ENCODE measurements at regions not wholly inside any gene's neighbourhood (a gene's known extent, or its start where the extent isn't known, plus 50 kb on each side); places are given as distances from the start of the nearest gene placed in this dataset.

DNA sequence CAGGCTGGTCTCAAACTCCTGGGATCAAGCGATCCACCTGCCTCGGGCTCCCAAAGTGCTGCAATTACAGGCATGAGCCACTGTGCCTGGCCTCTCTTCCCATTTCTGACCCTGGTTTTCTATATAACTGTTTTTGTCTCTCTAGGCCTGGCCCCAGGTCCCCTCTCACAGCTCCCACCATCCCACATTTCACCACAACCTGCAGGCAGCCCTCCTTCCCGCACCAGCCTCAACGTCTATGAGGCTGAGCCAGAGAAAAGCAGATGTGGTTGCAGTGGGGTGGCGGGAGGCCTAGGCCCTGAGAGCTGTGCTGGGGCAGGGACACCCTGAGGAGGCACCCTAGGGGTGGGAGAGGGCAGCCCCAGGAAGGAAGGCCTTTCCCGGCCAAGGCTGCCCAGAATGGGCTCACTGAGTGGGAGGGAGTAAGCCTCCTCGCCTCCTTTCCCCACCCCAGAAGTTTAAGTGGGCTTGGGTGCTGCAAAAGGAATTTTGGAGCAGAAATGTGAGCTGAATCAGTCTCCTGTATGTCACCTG lies 99.7 kb downstream of the LSM3 start:
- no peak for TF ChIP-seq JAZF1 (CRISPR knock-in tag; IDR thresholded peaks at IDR 0.05)
- 0 out of 2 replicates have a peak, but pooled peaks have one; percentile 16 for TF ChIP-seq MAX (CRISPR knock-in tag; IDR thresholded peaks at IDR 0.05)
- POLR2A ChIA-PET: interaction anchor here (1.0 kb wide), 1 partner anchor 124 kb away, joined by 6 read pairs; the partner anchor contains the start of gene SLC6A6

DNA sequence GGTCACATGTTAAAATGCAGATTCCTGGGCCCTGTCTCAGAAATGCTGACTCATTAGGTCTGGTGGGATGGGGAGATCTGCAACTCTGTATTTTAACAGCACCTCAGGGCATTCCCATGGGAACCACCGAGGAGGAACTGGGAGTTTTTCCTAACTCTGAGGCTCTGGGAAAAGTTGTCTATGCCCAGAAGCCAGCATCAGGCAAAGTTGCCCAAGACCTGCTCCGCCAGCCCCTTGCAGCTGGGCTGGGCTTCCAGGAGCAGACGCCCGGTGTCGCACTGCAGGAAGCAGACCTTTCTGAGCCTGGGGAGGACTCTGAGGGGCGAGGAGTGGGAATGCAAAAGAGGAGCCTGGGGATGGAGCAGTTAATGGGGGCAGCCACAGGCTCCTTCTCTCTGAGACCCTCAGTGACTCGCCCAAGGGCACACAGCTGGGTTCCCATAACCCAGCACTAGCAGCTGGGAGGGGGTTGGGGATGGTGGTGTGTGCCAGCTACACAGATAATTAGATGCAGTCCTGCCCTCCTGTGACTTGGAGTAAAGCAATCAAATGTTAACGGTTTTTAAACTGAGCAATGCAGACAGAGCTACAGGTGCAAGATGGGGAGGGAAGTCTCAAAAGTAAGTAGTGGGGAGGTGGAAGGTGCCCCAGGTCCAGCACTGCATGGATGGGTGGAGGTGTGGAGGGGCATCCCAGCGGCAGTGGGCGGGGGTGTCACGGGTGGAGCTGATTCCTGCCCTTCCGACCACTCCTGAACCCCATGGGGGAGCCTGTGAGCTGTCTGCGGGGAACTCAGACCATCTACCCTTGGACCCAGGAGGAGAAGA lies 100.4 kb downstream of the LSM3 start:
- CTCF ChIA-PET: interaction anchor here (0.5 to 4.9 kb wide), 28 partner anchors 10 to 1518 kb away, joined by 3 to 47 read pairs (median 4); partner anchors contain the start of genes HDAC11 and SLC6A6
- H3K27ac Mint-ChIP-seq: no peak overlapping the region; the same call in 1 of the 2 replicates
- no peak overlapping the region for H3K4me3 Mint-ChIP-seq
- no peaks in the 10 kb centered on the region for H3K36me3 Mint-ChIP-seq
- POLR2A ChIA-PET: interaction anchor here (1.0 kb wide), 1 partner anchor 123 kb away, joined by 6 read pairs; the partner anchor contains the start of gene SLC6A6
- peaks cover 63% of the 10 kb centered on the region for H3K4me1 Mint-ChIP-seq
- H3K27me3 Mint-ChIP-seq (ENCODE audit: low read depth): peaks cover 7% of the 10 kb centered on the region; the same call in 1 of the 2 replicates
- peak; percentile 44 for ATAC-seq
- peak; percentile 41 for DNase-seq (ENCODE audit: low spot score)
- H3K9me3 Mint-ChIP-seq: peaks cover 4% of the 10 kb centered on the region; the same call in 1 of the 2 replicates
- TF ChIP-seq, protein P1, sequence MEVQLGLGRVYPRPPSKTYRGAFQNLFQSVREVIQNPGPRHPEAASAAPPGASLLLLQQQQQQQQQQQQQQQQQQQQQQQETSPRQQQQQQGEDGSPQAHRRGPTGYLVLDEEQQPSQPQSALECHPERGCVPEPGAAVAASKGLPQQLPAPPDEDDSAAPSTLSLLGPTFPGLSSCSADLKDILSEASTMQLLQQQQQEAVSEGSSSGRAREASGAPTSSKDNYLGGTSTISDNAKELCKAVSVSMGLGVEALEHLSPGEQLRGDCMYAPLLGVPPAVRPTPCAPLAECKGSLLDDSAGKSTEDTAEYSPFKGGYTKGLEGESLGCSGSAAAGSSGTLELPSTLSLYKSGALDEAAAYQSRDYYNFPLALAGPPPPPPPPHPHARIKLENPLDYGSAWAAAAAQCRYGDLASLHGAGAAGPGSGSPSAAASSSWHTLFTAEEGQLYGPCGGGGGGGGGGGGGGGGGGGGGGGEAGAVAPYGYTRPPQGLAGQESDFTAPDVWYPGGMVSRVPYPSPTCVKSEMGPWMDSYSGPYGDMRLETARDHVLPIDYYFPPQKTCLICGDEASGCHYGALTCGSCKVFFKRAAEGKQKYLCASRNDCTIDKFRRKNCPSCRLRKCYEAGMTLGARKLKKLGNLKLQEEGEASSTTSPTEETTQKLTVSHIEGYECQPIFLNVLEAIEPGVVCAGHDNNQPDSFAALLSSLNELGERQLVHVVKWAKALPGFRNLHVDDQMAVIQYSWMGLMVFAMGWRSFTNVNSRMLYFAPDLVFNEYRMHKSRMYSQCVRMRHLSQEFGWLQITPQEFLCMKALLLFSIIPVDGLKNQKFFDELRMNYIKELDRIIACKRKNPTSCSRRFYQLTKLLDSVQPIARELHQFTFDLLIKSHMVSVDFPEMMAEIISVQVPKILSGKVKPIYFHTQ (CRISPR knock-in tag; IDR thresholded peaks at IDR 0.05): no peak
- TF ChIP-seq FOXP1 (CRISPR knock-in tag; IDR thresholded peaks at IDR 0.05; ENCODE audit: borderline replicate concordance) (no peak), SMAD3 (CRISPR knock-in tag; IDR thresholded peaks at IDR 0.05; ENCODE audit: borderline replicate concordance) (no peak), NFE2L1 (CRISPR knock-in tag; IDR thresholded peaks at IDR 0.05) (peak; percentile 95), TEAD4 (CRISPR knock-in tag; IDR thresholded peaks at IDR 0.05) (no peak), ZNF121 (CRISPR knock-in tag; IDR thresholded peaks at IDR 0.05) (no peak), MXD4 (CRISPR knock-in tag; IDR thresholded peaks at IDR 0.05; ENCODE audit: borderline replicate concordance) (no peak), GTF2I (CRISPR knock-in tag; conservative IDR thresholded peaks at IDR 0.05) (no peak), OVOL2 (CRISPR knock-in tag; IDR thresholded peaks at IDR 0.05; ENCODE audit: borderline replicate concordance) (no peak), IRF1 (CRISPR knock-in tag; IDR thresholded peaks at IDR 0.05) (no peak), NR2C2 (CRISPR knock-in tag; IDR thresholded peaks at IDR 0.05) (no peak), SOX15 (CRISPR knock-in tag; IDR thresholded peaks at IDR 0.05) (no peak), ETV6 (CRISPR knock-in tag; IDR thresholded peaks at IDR 0.05) (0 out of 2 replicates have a peak, but pooled peaks have one; percentile 18), TCF7 (CRISPR knock-in tag; IDR thresholded peaks at IDR 0.05; ENCODE audit: low read depth) (no peak)
- TF ChIP-seq, protein P2, sequence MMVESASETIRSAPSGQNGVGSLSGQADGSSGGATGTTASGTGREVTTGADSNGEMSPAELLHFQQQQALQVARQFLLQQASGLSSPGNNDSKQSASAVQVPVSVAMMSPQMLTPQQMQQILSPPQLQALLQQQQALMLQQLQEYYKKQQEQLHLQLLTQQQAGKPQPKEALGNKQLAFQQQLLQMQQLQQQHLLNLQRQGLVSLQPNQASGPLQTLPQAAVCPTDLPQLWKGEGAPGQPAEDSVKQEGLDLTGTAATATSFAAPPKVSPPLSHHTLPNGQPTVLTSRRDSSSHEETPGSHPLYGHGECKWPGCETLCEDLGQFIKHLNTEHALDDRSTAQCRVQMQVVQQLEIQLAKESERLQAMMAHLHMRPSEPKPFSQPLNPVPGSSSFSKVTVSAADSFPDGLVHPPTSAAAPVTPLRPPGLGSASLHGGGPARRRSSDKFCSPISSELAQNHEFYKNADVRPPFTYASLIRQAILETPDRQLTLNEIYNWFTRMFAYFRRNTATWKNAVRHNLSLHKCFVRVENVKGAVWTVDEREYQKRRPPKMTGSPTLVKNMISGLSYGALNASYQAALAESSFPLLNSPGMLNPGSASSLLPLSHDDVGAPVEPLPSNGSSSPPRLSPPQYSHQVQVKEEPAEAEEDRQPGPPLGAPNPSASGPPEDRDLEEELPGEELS (CRISPR knock-in tag; IDR thresholded peaks at IDR 0.05): no peak
- TF ChIP-seq, protein P3, sequence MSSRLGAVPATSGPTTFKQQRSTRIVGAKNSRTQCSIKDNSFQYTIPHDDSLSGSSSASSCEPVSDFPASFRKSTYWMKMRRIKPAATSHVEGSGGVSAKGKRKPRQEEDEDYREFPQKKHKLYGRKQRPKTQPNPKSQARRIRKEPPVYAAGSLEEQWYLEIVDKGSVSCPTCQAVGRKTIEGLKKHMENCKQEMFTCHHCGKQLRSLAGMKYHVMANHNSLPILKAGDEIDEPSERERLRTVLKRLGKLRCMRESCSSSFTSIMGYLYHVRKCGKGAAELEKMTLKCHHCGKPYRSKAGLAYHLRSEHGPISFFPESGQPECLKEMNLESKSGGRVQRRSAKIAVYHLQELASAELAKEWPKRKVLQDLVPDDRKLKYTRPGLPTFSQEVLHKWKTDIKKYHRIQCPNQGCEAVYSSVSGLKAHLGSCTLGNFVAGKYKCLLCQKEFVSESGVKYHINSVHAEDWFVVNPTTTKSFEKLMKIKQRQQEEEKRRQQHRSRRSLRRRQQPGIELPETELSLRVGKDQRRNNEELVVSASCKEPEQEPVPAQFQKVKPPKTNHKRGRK (CRISPR knock-in tag; IDR thresholded peaks at IDR 0.05; ENCODE audit: borderline replicate concordance): no peak
- TF ChIP-seq, protein P4, sequence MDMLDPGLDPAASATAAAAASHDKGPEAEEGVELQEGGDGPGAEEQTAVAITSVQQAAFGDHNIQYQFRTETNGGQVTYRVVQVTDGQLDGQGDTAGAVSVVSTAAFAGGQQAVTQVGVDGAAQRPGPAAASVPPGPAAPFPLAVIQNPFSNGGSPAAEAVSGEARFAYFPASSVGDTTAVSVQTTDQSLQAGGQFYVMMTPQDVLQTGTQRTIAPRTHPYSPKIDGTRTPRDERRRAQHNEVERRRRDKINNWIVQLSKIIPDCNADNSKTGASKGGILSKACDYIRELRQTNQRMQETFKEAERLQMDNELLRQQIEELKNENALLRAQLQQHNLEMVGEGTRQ (CRISPR knock-in tag; IDR thresholded peaks at IDR 0.05): peak; percentile 67
- TF ChIP-seq, protein P5, sequence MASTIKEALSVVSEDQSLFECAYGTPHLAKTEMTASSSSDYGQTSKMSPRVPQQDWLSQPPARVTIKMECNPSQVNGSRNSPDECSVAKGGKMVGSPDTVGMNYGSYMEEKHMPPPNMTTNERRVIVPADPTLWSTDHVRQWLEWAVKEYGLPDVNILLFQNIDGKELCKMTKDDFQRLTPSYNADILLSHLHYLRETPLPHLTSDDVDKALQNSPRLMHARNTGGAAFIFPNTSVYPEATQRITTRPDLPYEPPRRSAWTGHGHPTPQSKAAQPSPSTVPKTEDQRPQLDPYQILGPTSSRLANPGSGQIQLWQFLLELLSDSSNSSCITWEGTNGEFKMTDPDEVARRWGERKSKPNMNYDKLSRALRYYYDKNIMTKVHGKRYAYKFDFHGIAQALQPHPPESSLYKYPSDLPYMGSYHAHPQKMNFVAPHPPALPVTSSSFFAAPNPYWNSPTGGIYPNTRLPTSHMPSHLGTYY (CRISPR knock-in tag; IDR thresholded peaks at IDR 0.05): no peak
- TF ChIP-seq, protein P6, sequence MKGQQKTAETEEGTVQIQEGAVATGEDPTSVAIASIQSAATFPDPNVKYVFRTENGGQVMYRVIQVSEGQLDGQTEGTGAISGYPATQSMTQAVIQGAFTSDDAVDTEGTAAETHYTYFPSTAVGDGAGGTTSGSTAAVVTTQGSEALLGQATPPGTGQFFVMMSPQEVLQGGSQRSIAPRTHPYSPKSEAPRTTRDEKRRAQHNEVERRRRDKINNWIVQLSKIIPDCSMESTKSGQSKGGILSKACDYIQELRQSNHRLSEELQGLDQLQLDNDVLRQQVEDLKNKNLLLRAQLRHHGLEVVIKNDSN (CRISPR knock-in tag; IDR thresholded peaks at IDR 0.05): peak; percentile 75

More for the DNA sequence above, 99.7 kb downstream of the LSM3 start:
- CTCF ChIA-PET: interaction anchor here (0.6 to 4.9 kb wide), 16 partner anchors 11 to 1519 kb away, joined by 3 to 47 read pairs (median 4); partner anchors contain the start of gene SLC6A6
- no peak for DNase-seq (ENCODE audit: low spot score)
- H3K4me3 Mint-ChIP-seq: no peak overlapping the region
- no peak overlapping the region; the same call in 1 of the 2 replicates for H3K27ac Mint-ChIP-seq
- no peak for ATAC-seq
- peaks cover 70% of the 10 kb centered on the region for H3K4me1 Mint-ChIP-seq
- peaks cover 7% of the 10 kb centered on the region; the same call in 1 of the 2 replicates for H3K27me3 Mint-ChIP-seq (ENCODE audit: low read depth)
- no peaks in the 10 kb centered on the region for H3K36me3 Mint-ChIP-seq
- H3K9me3 Mint-ChIP-seq: peaks cover 4% of the 10 kb centered on the region; the same call in 1 of the 2 replicates

All from WTC11 (cell line).